GM21423 (cell line): ENCODE measurements at regions not wholly inside any gene's neighbourhood (a gene's known extent, or its start where the extent isn't known, plus 50 kb on each side); places are given as distances from the start of the nearest gene placed in this dataset.

ENCODE experiments used
- ATAC-seq: cut with Tn5 transposase; IDR thresholded peaks from one replicate; pipeline ENCODE4 v1.9.1; 2021; ENCODE audit warnings: mild to moderate bottlenecking, moderate library complexity; ENCODE audit not compliant: unreplicated experiment

GRCh38 chr10:84076047-84076388, 63.3 kb upstream of the GHITM start:
- ATAC-seq, result no peak

- peak; percentile 51 for ATAC-seq
These were observed 62.6 kb upstream of the GHITM start for GRCh38 chr10:84076540-84077195.

GRCh38 chr10:84077768-84078167, 61.5 kb upstream of the GHITM start:
- no peak for ATAC-seq

- ATAC-seq, result no peak
These were observed 60.5 kb upstream of the GHITM start for GRCh38 chr10:84078771-84079170.

- no peak for ATAC-seq
These were observed 55.0 kb upstream of the GHITM start for GRCh38 chr10:84084342-84084741.

GRCh38 chr10:84087202-84087601, 52.1 kb upstream of the GHITM start:
- no peak for ATAC-seq

GRCh38 chr10:84088626-84089025, 50.7 kb upstream of the GHITM start:
- ATAC-seq, result no peak

GRCh38 chr10:84089162-84089561, 50.1 kb upstream of the GHITM start:
- no peak for ATAC-seq
